Tibial nerve (tissue), 3 donors: ENCODE measurements at regions not wholly inside any gene's neighbourhood (a gene's known extent, or its start where the extent isn't known, plus 50 kb on each side); places are given as distances from the start of the nearest gene placed in this dataset.

Experiments used
- POLR2A ChIP-seq, 2 donors: fragments of 450-650 bp; IDR thresholded peaks; one replicate each; pipeline ENCODE4 v1.6.1; 2017; ENCODE audit warnings: antibody characterized with exemption in 2 of 2, mild to moderate bottlenecking in 2 of 2, moderate library complexity in 2 of 2
- TF ChIP-seq, protein P1 (sequence below), 5 experiments: fragments of 200-600 bp in 3 of 5; fragments of 450-650 bp in 2 of 5; sonication (generic) in 3 of 5; IDR thresholded peaks; one replicate each; pipeline ENCODE4 v1.5.1; 2016 to 2019; ENCODE audit warnings: antibody characterized with exemption in 5 of 5, mild to moderate bottlenecking in 3 of 5, moderate library complexity in 2 of 5

DNA sequence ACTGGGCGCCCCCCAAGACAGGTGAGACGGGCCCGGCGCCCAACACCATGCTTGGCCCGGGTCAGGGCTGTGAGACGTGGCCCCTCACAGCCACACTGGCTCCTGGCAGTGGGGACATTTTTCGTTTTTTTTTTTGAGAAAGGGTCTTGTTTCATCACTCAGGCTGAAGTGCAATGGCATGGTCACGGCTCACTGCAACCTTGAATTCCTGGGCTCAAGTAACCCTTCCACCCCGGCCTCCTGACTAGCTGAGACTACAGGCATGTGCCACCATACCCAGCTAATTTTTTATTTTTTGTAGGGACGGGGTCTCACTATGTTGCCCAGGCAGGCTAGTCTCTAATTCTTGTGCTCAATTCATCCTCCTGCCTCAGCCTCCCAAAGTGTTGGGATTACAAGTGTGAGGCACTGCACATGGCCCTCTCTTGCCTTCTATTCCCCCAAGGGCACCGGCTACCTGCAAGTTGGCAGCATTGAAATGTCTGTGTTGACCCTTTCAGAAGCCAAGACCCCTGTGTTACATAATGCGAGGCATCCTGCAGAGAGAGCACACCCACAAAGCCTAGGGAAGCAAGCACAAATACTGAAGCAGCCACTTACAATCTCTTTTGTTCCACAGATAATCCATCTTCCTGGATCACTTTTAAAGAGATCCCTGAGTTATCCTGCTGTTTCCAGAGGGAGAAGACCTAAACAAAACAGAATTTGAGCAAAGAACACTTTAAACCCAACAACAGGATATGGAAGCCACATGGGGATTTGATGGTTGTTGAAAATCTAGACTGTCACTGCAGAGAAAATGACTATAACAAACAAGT is 57.5 kb upstream of the SLC4A11 start:
- no peak for TF ChIP-seq POLR2A (IDR thresholded peaks at IDR 0.05)
- TF ChIP-seq, protein P1, sequence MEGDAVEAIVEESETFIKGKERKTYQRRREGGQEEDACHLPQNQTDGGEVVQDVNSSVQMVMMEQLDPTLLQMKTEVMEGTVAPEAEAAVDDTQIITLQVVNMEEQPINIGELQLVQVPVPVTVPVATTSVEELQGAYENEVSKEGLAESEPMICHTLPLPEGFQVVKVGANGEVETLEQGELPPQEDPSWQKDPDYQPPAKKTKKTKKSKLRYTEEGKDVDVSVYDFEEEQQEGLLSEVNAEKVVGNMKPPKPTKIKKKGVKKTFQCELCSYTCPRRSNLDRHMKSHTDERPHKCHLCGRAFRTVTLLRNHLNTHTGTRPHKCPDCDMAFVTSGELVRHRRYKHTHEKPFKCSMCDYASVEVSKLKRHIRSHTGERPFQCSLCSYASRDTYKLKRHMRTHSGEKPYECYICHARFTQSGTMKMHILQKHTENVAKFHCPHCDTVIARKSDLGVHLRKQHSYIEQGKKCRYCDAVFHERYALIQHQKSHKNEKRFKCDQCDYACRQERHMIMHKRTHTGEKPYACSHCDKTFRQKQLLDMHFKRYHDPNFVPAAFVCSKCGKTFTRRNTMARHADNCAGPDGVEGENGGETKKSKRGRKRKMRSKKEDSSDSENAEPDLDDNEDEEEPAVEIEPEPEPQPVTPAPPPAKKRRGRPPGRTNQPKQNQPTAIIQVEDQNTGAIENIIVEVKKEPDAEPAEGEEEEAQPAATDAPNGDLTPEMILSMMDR (IDR thresholded peaks at IDR 0.05) = no peak
